ENCODE measurements at regions not wholly inside any gene's neighbourhood (a gene's known extent, or its start where the extent isn't known, plus 50 kb on each side); places are given as distances from the start of the nearest gene placed in this dataset.

DNA sequence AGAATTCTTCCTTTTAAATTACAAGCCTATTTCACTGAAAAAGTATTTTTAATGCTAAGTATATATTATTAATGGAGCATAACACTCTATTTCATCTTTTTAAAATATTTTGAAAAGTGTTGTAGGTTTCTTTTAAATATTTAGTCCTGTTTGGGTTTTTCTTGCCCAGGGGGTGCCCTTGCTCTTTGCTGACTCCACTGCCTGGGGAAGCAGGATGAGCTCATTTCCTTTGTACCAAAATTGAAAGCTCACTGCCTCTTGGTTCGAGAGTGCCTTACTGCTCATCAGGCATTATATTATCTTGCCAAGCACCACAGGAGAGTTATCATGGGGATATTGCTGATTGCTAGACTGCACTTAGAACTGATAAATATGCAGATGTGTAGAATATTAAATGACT lies 819.2 kb downstream of the PCDH18 start:
- TF ChIP-seq, protein P1, sequence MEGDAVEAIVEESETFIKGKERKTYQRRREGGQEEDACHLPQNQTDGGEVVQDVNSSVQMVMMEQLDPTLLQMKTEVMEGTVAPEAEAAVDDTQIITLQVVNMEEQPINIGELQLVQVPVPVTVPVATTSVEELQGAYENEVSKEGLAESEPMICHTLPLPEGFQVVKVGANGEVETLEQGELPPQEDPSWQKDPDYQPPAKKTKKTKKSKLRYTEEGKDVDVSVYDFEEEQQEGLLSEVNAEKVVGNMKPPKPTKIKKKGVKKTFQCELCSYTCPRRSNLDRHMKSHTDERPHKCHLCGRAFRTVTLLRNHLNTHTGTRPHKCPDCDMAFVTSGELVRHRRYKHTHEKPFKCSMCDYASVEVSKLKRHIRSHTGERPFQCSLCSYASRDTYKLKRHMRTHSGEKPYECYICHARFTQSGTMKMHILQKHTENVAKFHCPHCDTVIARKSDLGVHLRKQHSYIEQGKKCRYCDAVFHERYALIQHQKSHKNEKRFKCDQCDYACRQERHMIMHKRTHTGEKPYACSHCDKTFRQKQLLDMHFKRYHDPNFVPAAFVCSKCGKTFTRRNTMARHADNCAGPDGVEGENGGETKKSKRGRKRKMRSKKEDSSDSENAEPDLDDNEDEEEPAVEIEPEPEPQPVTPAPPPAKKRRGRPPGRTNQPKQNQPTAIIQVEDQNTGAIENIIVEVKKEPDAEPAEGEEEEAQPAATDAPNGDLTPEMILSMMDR (IDR thresholded peaks at IDR 0.05; ENCODE audit: insufficient read depth, low read length, poor library complexity, severe bottlenecking), result no peak
- no peak for TF ChIP-seq EZH2phosphoT487 (conservative IDR thresholded peaks at IDR 0.05; ENCODE audit: low read length)

All from SU-DHL-6 (cell line).